ENCODE measurements at regions not wholly inside any gene's neighbourhood (a gene's known extent, or its start where the extent isn't known, plus 50 kb on each side); places are given as distances from the start of the nearest gene placed in this dataset.

GRCh38 chr9:108618906-108619550 lies 236.8 kb downstream of the ACTL7B start:
- TF ChIP-seq, protein P1, sequence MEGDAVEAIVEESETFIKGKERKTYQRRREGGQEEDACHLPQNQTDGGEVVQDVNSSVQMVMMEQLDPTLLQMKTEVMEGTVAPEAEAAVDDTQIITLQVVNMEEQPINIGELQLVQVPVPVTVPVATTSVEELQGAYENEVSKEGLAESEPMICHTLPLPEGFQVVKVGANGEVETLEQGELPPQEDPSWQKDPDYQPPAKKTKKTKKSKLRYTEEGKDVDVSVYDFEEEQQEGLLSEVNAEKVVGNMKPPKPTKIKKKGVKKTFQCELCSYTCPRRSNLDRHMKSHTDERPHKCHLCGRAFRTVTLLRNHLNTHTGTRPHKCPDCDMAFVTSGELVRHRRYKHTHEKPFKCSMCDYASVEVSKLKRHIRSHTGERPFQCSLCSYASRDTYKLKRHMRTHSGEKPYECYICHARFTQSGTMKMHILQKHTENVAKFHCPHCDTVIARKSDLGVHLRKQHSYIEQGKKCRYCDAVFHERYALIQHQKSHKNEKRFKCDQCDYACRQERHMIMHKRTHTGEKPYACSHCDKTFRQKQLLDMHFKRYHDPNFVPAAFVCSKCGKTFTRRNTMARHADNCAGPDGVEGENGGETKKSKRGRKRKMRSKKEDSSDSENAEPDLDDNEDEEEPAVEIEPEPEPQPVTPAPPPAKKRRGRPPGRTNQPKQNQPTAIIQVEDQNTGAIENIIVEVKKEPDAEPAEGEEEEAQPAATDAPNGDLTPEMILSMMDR (IDR thresholded peaks at IDR 0.05; ENCODE audit: unreplicated experiment), result no peak
- H3K36me3 Mint-ChIP-seq (ENCODE audit: insufficient read depth, unreplicated experiment), result no peaks in the 10 kb centered on the region
- CTCF ChIA-PET, result interaction anchor here (0.6 to 0.8 kb wide), 2 partner anchors 99 to 1135 kb away, joined by 3 read pairs; no protein-coding TSS in a partner anchor
- intact Hi-C loops (cut with micrococcal nuclease), result no loop called here
- no peaks in the 10 kb centered on the region for H3K27me3 Mint-ChIP-seq (ENCODE audit: insufficient read depth, unreplicated experiment)
- peaks cover 8% of the 10 kb centered on the region for H3K9me3 Mint-ChIP-seq (ENCODE audit: unreplicated experiment)
- H3K4me3 Mint-ChIP-seq (ENCODE audit: unreplicated experiment), result no peak overlapping the region
- H3K27ac Mint-ChIP-seq (ENCODE audit: low read depth, unreplicated experiment), result no peak overlapping the region
- POLR2A ChIA-PET, result interaction anchor here (1.0 to 1.2 kb wide), 2 partner anchors 15 to 33 kb away, joined by 3 read pairs; no protein-coding TSS in a partner anchor
- H3K4me1 Mint-ChIP-seq (ENCODE audit: insufficient read depth, unreplicated experiment), result peaks cover 9% of the 10 kb centered on the region
- peak; percentile 3 for DNase-seq (ENCODE audit: unreplicated experiment)
- no TSS peak for BruUV-seq (replicated peaks)

GRCh38 chr9:108617676-108618075 lies 238.1 kb downstream of the ACTL7B start:
- no peak for DNase-seq (ENCODE audit: unreplicated experiment)
- H3K27me3 Mint-ChIP-seq (ENCODE audit: insufficient read depth, unreplicated experiment), result no peaks in the 10 kb centered on the region
- no peaks in the 10 kb centered on the region for H3K36me3 Mint-ChIP-seq (ENCODE audit: insufficient read depth, unreplicated experiment)
- ChIA-PET POLR2A (no interaction called here), CTCF (no interaction called here)
- TF ChIP-seq, protein P1 (IDR thresholded peaks at IDR 0.05; ENCODE audit: unreplicated experiment), result no peak
- H3K27ac Mint-ChIP-seq (ENCODE audit: low read depth, unreplicated experiment), result no peak overlapping the region
- intact Hi-C loops (cut with micrococcal nuclease), result no loop called here
- H3K9me3 Mint-ChIP-seq (ENCODE audit: unreplicated experiment), result peaks cover 8% of the 10 kb centered on the region
- no peak overlapping the region for H3K4me3 Mint-ChIP-seq (ENCODE audit: unreplicated experiment)
- no TSS peak for BruUV-seq (replicated peaks)
- H3K4me1 Mint-ChIP-seq (ENCODE audit: insufficient read depth, unreplicated experiment), result peaks cover 9% of the 10 kb centered on the region

DNA sequence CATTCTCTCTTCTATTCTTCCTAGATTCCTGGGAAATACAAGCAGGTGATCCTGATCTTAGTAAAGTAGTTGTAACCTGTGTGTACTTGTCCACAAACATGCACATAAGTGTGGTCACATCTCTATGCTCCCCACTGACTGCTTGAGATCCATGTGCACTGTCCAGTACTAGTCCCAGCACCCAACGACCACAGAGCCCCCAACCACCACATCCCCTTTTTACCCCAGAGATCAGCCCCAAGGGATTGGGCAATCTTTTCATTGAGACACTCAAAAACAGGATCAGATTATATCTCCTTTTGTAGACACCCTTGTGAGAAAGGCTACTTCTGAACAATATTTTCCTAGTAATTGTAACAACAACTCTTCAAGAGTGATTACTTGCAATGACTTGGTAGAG lies 240.6 kb downstream of the ACTL7B start:
- CTCF ChIA-PET, result interaction anchor here (1.5 kb wide), 1 partner anchor 56 kb away, joined by 3 read pairs; no protein-coding TSS in a partner anchor

DNA sequence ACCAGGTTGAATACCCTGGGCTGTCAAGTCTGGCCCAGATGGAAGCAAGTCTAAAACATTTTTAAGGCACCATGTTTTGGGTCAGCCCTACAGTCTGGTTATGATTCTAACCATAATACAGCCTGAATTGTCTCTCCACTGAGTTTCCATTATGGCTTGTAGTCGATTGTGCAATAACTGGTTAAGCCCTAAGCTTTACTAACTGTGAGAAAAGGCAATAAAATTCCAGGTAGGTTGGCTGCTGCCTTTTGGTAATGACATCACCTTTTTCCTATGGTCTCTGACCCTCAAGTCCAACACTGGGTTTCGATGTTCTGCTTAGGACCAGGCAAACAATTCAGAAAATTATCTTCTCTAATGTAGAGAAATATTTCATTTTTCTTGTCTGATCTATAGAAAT lies 243.3 kb downstream of the ACTL7B start:
- POLR2A ChIA-PET, result interaction anchor here (1.4 kb wide), 1 partner anchor 22 kb away, joined by 4 read pairs; no protein-coding TSS in a partner anchor
- intact Hi-C loops (cut with micrococcal nuclease), result no loop called here
- TF ChIP-seq, protein P1 (IDR thresholded peaks at IDR 0.05; ENCODE audit: unreplicated experiment), result no peak
- Mint-ChIP-seq H3K27me3 (ENCODE audit: insufficient read depth, unreplicated experiment) (no peaks in the 10 kb centered on the region), H3K4me3 (ENCODE audit: unreplicated experiment) (no peak overlapping the region), H3K9me3 (ENCODE audit: unreplicated experiment) (no peaks in the 10 kb centered on the region), H3K27ac (ENCODE audit: low read depth, unreplicated experiment) (no peak overlapping the region), H3K4me1 (ENCODE audit: insufficient read depth, unreplicated experiment) (peaks cover 15% of the 10 kb centered on the region), H3K36me3 (ENCODE audit: insufficient read depth, unreplicated experiment) (no peaks in the 10 kb centered on the region)
- no peak for DNase-seq (ENCODE audit: unreplicated experiment)
- no TSS peak for BruUV-seq (replicated peaks)
- CTCF ChIA-PET, result interaction anchor here (0.5 kb wide), 1 partner anchor 16 kb away, joined by 3 read pairs; no protein-coding TSS in a partner anchor

More for the DNA sequence above, 240.6 kb downstream of the ACTL7B start:
- TF ChIP-seq, protein P1 (IDR thresholded peaks at IDR 0.05; ENCODE audit: unreplicated experiment), result no peak
- Mint-ChIP-seq H3K9me3 (ENCODE audit: unreplicated experiment) (peaks cover 4% of the 10 kb centered on the region), H3K4me3 (ENCODE audit: unreplicated experiment) (no peak overlapping the region), H3K36me3 (ENCODE audit: insufficient read depth, unreplicated experiment) (no peaks in the 10 kb centered on the region), H3K27ac (ENCODE audit: low read depth, unreplicated experiment) (no peak overlapping the region), H3K27me3 (ENCODE audit: insufficient read depth, unreplicated experiment) (no peaks in the 10 kb centered on the region), H3K4me1 (ENCODE audit: insufficient read depth, unreplicated experiment) (peaks cover 3% of the 10 kb centered on the region)
- no TSS peak for BruUV-seq (replicated peaks)
- no peak for DNase-seq (ENCODE audit: unreplicated experiment)
- POLR2A ChIA-PET, result interaction anchor here (1.0 kb wide), 1 partner anchor 20 kb away, joined by 6 read pairs; no protein-coding TSS in a partner anchor
- intact Hi-C loops (cut with micrococcal nuclease), result no loop called here
